AG04450 (cell line): ENCODE measurements at regions not wholly inside any gene's neighbourhood (a gene's known extent, or its start where the extent isn't known, plus 50 kb on each side); places are given as distances from the start of the nearest gene placed in this dataset.

Experiments used
- CTCF ChIA-PET: fragments of 300-600, 350-600 bp; formaldehyde crosslinking; extraction: SDS; loops from one replicate; lab custom pipeline; 2022; ENCODE audit warnings: antibody characterized with exemption, inconsistent platforms; lab: Charles Lee
- POLR2A ChIA-PET: fragments of 350-600 bp; formaldehyde crosslinking; extraction: SDS; loops from one replicate; lab custom pipeline; 2021; ENCODE audit warnings: antibody characterized with exemption, inconsistent platforms; lab: Yijun Ruan, JAX
- DNase-seq: peaks from one replicate; pipeline ENCODE4 v3.0.0-alpha.2; 2011; ENCODE audit warnings: low read depth, low spot score
- H3K27ac ChIP-seq: one replicate; pipeline ENCODE4 v1.5.1; 2012; ENCODE audit warnings: low read depth, low read length, control low read depth
- H3K27me3 ChIP-seq: one replicate; pipeline ENCODE4 v1.6.0; 2012; ENCODE audit warnings: low read length; ENCODE audit not compliant: control insufficient read depth, insufficient read depth
- H3K4me3 ChIP-seq: 2 replicates; pipeline ENCODE4 v1.5.1; 2011; ENCODE audit warnings: mild to moderate bottlenecking, low read depth, low read length, control low read depth
- H3K9me3 ChIP-seq: 2 replicates; pipeline ENCODE4 v1.5.1; 2012; ENCODE audit warnings: low read length; ENCODE audit not compliant: control insufficient read depth, insufficient read depth
- TF ChIP-seq, protein P1 (sequence below): IDR thresholded peaks from 2 replicates; pipeline ENCODE4 v1.5.1; 2011; ENCODE audit warnings: low read depth, low read length, control low read depth, inconsistent platforms

DNA sequence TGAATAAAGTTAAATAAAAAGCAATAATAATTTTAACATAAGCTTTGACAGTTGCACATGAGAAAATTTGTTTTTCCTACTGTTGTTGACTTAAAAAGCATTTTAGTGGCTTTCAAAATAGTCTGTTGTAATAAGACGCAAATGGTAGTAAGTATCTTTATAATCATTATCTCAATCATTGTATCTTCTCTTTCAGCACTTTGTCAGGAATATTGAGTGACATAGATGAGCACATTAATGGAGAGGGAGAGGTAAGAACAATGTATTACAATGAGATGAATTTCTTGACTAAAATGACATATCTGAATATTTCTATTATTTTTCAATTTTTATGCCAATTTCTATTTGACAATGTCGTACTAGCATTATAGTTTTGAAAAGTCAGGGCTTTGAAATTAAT lies 193.9 kb upstream of the MRPS30 start:
- DNase-seq = no peak
- ChIA-PET CTCF (no interaction called here), POLR2A (no interaction called here)
- Histone ChIP-seq H3K9me3 (no peaks in the 10 kb centered on the region), H3K4me3 (no peak overlapping the region), H3K27ac (no peak overlapping the region), H3K27me3 (no peaks in the 10 kb centered on the region)
- TF ChIP-seq, protein P1, sequence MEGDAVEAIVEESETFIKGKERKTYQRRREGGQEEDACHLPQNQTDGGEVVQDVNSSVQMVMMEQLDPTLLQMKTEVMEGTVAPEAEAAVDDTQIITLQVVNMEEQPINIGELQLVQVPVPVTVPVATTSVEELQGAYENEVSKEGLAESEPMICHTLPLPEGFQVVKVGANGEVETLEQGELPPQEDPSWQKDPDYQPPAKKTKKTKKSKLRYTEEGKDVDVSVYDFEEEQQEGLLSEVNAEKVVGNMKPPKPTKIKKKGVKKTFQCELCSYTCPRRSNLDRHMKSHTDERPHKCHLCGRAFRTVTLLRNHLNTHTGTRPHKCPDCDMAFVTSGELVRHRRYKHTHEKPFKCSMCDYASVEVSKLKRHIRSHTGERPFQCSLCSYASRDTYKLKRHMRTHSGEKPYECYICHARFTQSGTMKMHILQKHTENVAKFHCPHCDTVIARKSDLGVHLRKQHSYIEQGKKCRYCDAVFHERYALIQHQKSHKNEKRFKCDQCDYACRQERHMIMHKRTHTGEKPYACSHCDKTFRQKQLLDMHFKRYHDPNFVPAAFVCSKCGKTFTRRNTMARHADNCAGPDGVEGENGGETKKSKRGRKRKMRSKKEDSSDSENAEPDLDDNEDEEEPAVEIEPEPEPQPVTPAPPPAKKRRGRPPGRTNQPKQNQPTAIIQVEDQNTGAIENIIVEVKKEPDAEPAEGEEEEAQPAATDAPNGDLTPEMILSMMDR = no peak

DNA sequence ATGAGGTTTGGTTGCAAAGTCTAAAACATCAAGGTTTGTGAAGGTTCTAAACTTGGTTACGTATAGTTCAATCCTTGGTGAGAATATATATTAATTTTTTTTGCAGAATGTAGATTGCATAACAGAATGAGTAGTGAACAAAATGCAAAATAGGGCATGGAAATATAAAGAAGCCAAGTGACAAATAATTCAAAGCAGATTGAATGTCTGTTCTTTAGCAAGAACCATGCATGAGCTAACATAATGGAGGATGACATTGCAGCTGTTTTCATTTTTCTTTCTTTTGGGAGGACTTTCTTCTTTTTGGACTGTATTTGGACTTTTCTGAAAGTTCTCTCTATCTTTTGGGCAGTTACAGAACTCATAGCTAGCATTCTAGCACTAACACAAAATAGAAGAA lies 194.8 kb upstream of the MRPS30 start:
- TF ChIP-seq, protein P1 = no peak
- no peak overlapping the region for H3K27ac ChIP-seq
- H3K27me3 ChIP-seq = no peaks in the 10 kb centered on the region
- POLR2A ChIA-PET = no interaction called here
- CTCF ChIA-PET = no interaction called here
- H3K9me3 ChIP-seq = no peaks in the 10 kb centered on the region
- DNase-seq = no peak
- no peak overlapping the region for H3K4me3 ChIP-seq

- Histone ChIP-seq H3K27me3 (no peaks in the 10 kb centered on the region), H3K27ac (no peak overlapping the region), H3K4me3 (no peak overlapping the region), H3K9me3 (no peaks in the 10 kb centered on the region; the same call in 1 of the 2 replicates)
- ChIA-PET POLR2A (no interaction called here), CTCF (no interaction called here)
- DNase-seq = no peak
- TF ChIP-seq, protein P1 = no peak
Observed at GRCh38 chr5:44605926-44606325, 202.8 kb upstream of the MRPS30 start.

GRCh38 chr5:44603496-44604272 lies 205.1 kb upstream of the MRPS30 start:
- TF ChIP-seq, protein P1 = no peak
- ChIA-PET CTCF (no interaction called here), POLR2A (no interaction called here)
- DNase-seq = no peak
- H3K27me3 ChIP-seq = no peaks in the 10 kb centered on the region
- H3K27ac ChIP-seq = no peak overlapping the region
- H3K9me3 ChIP-seq = no peaks in the 10 kb centered on the region; the same call in 1 of the 2 replicates
- no peak overlapping the region for H3K4me3 ChIP-seq

- H3K27me3 ChIP-seq = no peaks in the 10 kb centered on the region
- no peak overlapping the region for H3K4me3 ChIP-seq
- POLR2A ChIA-PET = no interaction called here
- no peak for DNase-seq
- TF ChIP-seq, protein P1 = no peak
- H3K9me3 ChIP-seq = peaks cover 3% of the 10 kb centered on the region
- no peak overlapping the region for H3K27ac ChIP-seq
- CTCF ChIA-PET = no interaction called here
Observed at GRCh38 chr5:44574678-44575077, 185.5 kb upstream of the FGF10 start.
